Right lung (tissue), 2 donors: ENCODE measurements at regions not wholly inside any gene's neighbourhood (a gene's known extent, or its start where the extent isn't known, plus 50 kb on each side); places are given as distances from the start of the nearest gene placed in this dataset.
"Not testable (repeated sequence)": the region's sequence is repeated elsewhere in the genome, so short reads cannot be mapped to it uniquely, and the experiment has no call there.

Experiments
- DNase-seq, 2 donors: peaks; one replicate each; pipeline ENCODE4 v3.0.0-alpha.2; 2013

GRCh38 chr12:97616946-97617345 is 154.3 kb downstream of the RMST start:
- no peak for DNase-seq

- no peak for DNase-seq
These were observed 166.4 kb downstream of the RMST start for GRCh38 chr12:97628962-97629361.

- DNase-seq = no peak
These were observed 166.8 kb downstream of the RMST start for GRCh38 chr12:97629382-97629781.

- no peak for DNase-seq
These were observed 167.8 kb downstream of the RMST start for GRCh38 chr12:97630356-97630755.

DNA sequence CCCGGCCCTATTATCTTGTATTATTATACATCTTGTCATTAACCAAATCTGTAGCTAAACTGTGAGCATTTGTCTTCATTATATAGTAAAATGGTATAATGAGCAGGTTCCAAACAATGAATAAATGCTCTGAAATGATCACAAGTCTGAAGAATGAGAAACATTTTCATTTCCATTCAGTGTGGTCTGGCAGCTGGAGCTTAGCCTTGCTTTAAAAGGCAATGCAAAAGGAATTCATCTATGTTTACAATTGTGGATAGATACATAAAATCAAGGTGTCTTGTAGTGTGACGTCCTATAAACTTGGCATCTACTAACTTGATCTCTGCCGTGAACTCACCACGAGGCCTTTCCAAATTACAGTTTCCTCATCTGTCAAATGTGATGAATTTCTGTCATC is 168.3 kb downstream of the RMST start:
- DNase-seq = no peak

GRCh38 chr12:97637770-97638169 is 175.2 kb downstream of the RMST start:
- DNase-seq = no peak

DNA sequence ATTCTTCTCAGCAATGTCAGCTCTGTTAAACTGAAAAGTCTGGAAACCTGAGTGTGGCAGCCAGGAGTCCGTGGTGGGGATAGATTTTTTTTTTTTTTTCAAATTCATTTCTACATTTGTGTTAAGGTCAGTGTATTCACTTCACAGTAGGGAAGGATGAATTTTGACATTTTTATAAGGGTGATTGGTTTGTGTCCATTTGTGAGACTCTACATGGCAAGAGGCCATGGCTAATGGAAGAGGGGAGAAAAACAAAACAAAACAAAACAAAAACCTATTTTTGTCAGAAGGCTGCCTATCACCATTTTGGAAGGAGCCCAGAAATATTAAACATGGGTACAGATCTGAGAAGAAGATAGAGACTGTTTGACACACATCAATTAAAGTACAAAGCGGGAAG is 176.1 kb downstream of the RMST start:
- no peak for DNase-seq

- no peak for DNase-seq
These were observed 177.1 kb downstream of the RMST start for GRCh38 chr12:97639702-97640101.

DNA sequence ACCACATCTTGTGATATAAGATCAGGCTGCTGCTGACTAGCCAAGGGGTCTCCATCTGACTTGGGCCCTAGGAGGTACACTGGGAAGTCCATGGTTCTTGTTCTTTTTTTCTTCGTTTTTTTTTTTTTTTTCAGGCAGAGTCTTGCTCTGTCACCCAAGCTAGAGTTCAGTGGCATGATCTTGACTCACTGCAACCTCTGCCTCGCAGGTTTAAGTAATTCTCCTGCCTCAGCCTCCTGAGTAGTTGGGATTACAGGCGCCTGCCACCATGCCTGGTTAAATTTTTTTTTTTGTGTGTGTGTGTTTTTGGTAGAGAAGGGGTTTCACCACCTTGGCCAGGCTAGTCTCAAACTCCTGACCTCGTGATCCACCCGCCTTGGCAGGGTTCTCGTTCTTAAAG is 178.2 kb downstream of the RMST start:
- no peak for DNase-seq

DNA sequence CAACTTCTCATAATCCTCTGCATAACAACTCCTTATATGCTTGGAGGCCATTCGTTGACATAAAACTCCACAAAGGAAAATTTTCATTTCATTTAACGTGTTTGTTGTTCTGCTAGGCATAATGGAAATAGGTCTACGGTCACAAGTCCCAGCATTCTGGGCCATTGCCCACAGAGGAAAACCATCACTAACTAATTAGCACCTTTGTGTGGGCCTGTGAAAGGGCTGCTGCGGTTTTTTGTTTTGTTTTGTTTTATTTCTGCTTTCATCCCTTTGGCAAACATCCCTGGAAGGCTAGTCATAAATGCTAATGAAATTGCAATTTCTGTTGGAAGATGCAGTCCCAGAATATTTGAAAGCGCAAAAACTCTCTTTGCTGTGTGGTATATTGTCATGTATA is 180.3 kb downstream of the RMST start:
- DNase-seq = no peak

DNA sequence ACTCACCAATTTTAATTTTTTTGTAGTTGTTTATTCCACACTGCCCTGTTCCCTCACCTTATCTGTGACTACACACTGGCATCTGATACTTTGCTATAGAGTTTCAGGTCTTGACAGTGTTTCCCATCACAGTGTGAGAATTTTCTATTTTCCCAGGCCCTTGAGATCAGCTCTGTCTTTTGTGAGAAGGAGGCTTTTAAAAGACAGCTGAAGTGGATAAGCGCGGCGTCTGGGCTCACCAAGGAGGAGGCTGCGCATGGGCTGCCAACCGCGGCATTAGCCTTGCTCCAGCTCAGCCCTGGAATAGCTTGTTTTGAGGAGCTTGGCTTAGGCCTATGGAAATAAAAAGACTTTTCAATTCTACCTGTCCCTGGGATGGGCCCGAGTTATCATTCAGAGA is 181.3 kb downstream of the RMST start:
- no peak for DNase-seq

DNA sequence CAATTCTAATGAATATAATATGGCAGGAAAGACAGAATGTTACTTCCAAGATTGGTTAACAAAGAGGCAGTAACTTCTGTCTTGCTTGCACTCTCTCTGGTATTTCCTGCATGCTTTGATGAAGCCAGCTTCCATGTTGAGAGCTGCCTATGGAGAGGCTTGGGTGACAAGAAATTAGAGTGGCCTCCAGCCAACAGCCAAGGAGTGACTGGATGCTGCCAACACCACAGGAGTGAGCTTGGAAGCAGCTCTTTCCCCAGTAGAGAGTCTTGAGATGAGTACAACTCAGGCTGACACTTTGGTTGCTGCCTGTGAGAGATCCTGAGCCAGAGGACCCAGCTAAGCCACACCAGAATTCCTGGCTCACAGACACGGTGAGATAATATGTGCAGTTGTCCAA is 183.1 kb downstream of the RMST start:
- DNase-seq = no peak

- DNase-seq = no peak
These were observed 184.5 kb downstream of the RMST start for GRCh38 chr12:97647142-97647541.

GRCh38 chr12:97650242-97650641 is 187.6 kb downstream of the RMST start:
- DNase-seq = no peak

GRCh38 chr12:97656548-97656947 is 193.9 kb downstream of the RMST start:
- DNase-seq = not testable (repeated sequence)

GRCh38 chr12:97659117-97659880 is 196.7 kb downstream of the RMST start:
- DNase-seq = no peak

DNA sequence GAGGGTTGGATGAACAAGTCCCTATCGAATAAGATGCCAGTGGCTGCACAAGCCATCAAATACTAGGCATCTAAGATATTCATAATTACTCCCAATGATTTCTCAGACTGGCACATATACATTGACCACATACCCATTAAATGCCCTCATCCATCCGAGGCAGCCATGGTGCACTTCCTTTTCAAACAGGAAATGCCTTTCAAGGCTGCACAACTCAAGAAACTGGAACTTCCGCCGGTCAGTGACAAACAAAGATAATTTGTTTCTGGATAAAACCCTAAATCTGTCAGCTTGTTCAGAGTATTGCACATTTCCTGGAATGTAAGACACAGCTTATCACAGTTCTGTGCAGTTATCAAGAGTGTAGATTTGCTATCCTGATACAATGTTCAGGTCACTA is 203.7 kb downstream of the RMST start:
- no peak for DNase-seq

- DNase-seq = no peak
These were observed 210.3 kb downstream of the RMST start for GRCh38 chr12:97672870-97673269.

- no peak for DNase-seq
These were observed 218.1 kb downstream of the RMST start for GRCh38 chr12:97680751-97681150.

DNA sequence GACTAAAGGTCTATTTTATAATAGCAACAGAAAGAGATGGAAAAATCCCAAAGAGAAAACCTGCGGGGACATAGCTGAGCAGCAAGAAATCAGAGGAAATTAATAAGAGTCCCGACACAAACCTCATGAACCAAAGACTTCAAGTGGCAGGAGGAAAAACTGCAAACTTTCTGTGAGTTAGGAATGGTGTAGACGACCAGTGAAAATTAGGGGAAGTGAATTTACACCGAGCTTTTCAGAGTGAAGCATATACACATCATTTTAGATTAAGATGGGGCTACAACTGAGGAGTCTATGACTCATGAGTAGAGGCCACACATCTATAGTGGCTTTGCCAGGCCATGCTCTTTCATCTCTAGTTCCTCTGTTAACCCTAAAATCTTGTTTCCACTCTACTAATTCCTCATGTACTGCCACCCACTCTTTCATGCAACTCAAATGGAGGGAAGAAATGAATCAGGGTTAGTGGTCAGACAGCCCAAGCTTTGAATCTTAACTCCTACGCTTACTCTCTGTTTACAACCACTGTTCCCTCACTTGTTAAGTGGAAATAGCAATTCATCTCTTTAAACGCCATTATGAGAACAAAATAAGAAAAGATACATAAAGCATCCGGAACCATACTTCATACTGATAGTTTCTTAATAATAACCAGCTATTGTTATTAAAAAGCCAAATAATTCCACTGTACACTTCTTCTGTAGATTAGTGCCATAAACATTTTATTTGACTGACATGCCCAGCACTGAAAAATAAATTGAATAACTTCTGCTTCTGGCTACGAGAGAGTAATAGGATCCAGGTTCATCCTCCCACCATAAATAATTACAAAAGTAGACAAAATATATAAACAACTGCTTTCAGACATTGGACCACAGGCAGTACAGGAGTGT is 219.3 kb downstream of the RMST start:
- DNase-seq = no peak

DNA sequence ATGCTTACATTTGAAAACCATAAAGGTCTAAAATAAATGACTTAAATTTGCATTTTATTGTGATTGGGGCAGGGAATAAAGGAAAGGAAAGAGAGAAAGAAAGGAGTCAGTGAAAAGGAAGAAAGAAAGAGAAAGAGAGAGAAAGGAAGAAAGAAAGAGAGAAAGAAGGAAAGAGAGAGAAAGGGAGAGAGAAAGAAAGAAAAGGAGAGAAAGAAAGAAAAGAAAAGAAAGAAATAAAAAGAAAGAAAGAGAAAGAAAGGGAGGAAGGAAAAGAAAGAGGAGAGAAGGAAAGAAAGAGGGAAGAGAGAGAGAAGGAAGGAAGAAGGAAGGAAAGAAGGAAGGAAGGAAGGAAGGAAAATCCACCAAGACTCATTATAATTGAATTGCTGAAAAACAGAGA is 222.8 kb downstream of the RMST start:
- DNase-seq = no peak

DNA sequence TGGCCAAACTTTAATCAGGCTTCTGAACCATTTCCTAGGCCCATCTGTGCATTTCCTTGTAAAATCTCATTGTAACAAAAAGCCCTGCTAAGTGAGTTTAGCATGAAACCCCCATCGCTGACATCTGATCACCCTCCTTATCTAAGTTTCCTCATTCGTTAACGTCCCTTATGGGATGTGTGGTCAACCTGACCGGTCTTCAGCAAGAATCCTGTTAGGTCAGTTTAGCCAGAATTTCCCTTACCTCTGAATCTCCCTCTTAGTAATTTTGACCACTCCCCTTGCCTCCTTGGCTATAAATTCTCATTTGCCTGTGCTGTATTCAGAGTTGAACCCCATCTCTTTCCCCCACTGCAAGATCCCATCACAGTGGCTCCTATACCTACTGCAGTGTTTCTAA is 239.3 kb downstream of the RMST start:
- no peak for DNase-seq

DNA sequence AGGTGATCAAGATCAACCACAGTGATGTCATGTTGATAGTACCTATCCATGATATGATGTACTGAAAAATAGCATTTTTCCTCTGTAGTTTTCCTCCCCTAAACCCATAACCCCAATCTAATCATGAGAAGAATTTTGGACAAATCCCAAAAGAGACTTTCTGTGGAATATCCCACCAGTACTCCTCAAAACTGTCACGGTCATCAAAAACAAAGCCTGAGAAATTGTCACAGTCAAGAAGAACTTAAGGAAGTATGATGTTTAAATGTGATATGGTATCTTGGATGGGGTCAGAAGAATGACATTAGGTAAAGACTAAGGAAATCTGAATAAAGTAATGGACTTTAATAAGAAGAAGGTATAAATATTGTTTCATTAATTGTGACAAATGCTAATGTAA is 248.8 kb downstream of the RMST start:
- DNase-seq = no peak
